ENCODE measurements at regions not wholly inside any gene's neighbourhood (a gene's known extent, or its start where the extent isn't known, plus 50 kb on each side); places are given as distances from the start of the nearest gene placed in this dataset.

DNA sequence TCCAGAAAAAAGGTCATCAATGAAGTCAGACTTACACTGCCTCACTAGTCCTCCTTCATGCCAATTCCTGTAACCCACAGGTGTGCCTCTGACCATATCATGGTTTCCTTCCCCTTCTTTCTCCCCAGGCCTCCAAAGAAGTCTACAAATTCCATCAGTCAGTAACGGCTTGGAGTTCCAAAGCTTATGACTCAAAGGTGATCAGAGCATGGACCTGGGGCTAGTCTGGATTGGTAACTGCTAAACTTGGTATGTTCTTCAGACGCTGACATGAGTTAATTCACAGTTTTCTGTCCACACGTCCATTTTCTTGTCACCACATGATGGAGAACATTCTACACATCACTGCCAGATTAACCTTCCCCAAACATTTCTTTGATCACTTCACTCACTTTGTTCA lies 560.4 kb downstream of the ETNK1 start:
- H3K4me1 Mint-ChIP-seq: no peaks in the 10 kb centered on the region
- no peak overlapping the region for H3K4me3 Mint-ChIP-seq
- Histone ChIP-seq H3K9ac (ENCODE audit: low read length) (no peak overlapping the region), H3K79me2 (ENCODE audit: control insufficient read depth, insufficient read depth, low read length) (no peaks in the 10 kb centered on the region), H3K4me2 (replicated peaks; ENCODE audit: low read depth, low read length, poor library complexity, severe bottlenecking) (no peak overlapping the region), H3K27ac (ENCODE audit: low read length in 2 of 2) (no peak overlapping the region), H3K36me3 (replicated peaks in 1 of 2; ENCODE audit: control extremely low read depth in 1 of 2, control insufficient read depth in 1 of 2, extremely low read depth in 1 of 2, insufficient read depth in 2 of 2, low read length in 1 of 2) (no peaks in the 10 kb centered on the region), H3K9me3 (ENCODE audit: control extremely low read depth in 1 of 3, control insufficient read depth in 2 of 3, insufficient read depth in 1 of 3, low read length in 2 of 3) (no peaks in the 10 kb centered on the region), H3K4me1 (ENCODE audit: control insufficient read depth in 2 of 2, insufficient read depth in 2 of 2, low read length in 2 of 2) (no peaks in the 10 kb centered on the region), H3K27me3 (replicated peaks in 1 of 4; ENCODE audit: control extremely low read depth in 1 of 4, control insufficient read depth in 3 of 4, insufficient read depth in 4 of 4, low read length in 3 of 4) (no peaks in the 10 kb centered on the region), H3K4me3 (ENCODE audit: control extremely low read depth in 1 of 5, extremely low read depth in 1 of 5, insufficient read depth in 1 of 5, low read depth in 2 of 5, low read length in 4 of 5) (no peak overlapping the region), H2AFZ (ENCODE audit: insufficient read depth, low read depth, low read length, poor library complexity, severe bottlenecking) (no peak overlapping the region), H4K20me1 (ENCODE audit: control insufficient read depth, insufficient read depth, low read length, poor library complexity, severe bottlenecking) (no peaks in the 10 kb centered on the region)
- WGBS (ENCODE audit: insufficient coverage): 90% methylated on average over 3 of the region's 3 CpGs
- no peak for ATAC-seq (ENCODE audit: low read depth)
- intact Hi-C loops (cut with micrococcal nuclease): no loop called here
- CTCF ChIA-PET: no interaction called here
- H3K27me3 Mint-ChIP-seq: peaks cover 8% of the 10 kb centered on the region
- no peak for TF ChIP-seq EZH2 (IDR thresholded peaks at IDR 0.05; ENCODE audit: borderline replicate concordance, insufficient read depth, low read depth, low read length, poor library complexity, severe bottlenecking)
- TF ChIP-seq, protein P1, sequence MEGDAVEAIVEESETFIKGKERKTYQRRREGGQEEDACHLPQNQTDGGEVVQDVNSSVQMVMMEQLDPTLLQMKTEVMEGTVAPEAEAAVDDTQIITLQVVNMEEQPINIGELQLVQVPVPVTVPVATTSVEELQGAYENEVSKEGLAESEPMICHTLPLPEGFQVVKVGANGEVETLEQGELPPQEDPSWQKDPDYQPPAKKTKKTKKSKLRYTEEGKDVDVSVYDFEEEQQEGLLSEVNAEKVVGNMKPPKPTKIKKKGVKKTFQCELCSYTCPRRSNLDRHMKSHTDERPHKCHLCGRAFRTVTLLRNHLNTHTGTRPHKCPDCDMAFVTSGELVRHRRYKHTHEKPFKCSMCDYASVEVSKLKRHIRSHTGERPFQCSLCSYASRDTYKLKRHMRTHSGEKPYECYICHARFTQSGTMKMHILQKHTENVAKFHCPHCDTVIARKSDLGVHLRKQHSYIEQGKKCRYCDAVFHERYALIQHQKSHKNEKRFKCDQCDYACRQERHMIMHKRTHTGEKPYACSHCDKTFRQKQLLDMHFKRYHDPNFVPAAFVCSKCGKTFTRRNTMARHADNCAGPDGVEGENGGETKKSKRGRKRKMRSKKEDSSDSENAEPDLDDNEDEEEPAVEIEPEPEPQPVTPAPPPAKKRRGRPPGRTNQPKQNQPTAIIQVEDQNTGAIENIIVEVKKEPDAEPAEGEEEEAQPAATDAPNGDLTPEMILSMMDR (IDR thresholded peaks at IDR 0.05): no peak
- DNase-seq: no peak
- POLR2A ChIA-PET: no interaction called here
- no peaks in the 10 kb centered on the region for H3K9me3 Mint-ChIP-seq (ENCODE audit: insufficient read depth)
- no peak overlapping the region for H3K27ac Mint-ChIP-seq

DNA sequence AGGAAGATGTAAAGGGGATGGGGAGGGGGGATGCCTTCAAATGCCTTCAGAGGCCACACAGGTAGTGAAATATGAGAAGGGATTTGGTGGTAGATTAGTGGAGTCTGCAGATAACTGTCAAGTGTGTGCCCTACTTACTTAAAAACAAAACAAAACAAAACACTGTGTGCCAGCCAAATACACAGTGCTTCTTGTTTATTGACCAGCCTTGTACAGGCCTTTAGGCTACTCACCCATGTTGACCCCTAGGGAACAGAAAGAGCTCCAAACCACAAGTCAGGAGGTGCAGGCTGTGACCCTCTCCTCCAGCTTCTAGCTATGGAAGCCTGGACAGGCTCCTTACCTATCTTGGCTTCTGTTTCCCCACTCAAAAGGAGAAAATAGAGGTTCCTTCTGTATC lies 562.0 kb downstream of the ETNK1 start:
- CTCF ChIA-PET: interaction anchor here (0.9 kb wide), 1 partner anchor 20 kb away, joined by 3 read pairs; no protein-coding TSS in a partner anchor

More for the DNA sequence above, 562.0 kb downstream of the ETNK1 start:
- Histone ChIP-seq H3K36me3 (replicated peaks in 1 of 2; ENCODE audit: control extremely low read depth in 1 of 2, control insufficient read depth in 1 of 2, extremely low read depth in 1 of 2, insufficient read depth in 2 of 2, low read length in 1 of 2) (no peaks in the 10 kb centered on the region), H4K20me1 (ENCODE audit: control insufficient read depth, insufficient read depth, low read length, poor library complexity, severe bottlenecking) (no peaks in the 10 kb centered on the region), H3K27me3 (replicated peaks in 1 of 4; ENCODE audit: control extremely low read depth in 1 of 4, control insufficient read depth in 3 of 4, insufficient read depth in 4 of 4, low read length in 3 of 4) (no peaks in the 10 kb centered on the region), H3K79me2 (ENCODE audit: control insufficient read depth, insufficient read depth, low read length) (no peaks in the 10 kb centered on the region), H3K27ac (ENCODE audit: low read length in 2 of 2) (no peak overlapping the region), H3K4me1 (ENCODE audit: control insufficient read depth in 2 of 2, insufficient read depth in 2 of 2, low read length in 2 of 2) (no peaks in the 10 kb centered on the region), H2AFZ (ENCODE audit: insufficient read depth, low read depth, low read length, poor library complexity, severe bottlenecking) (no peak overlapping the region), H3K4me3 (ENCODE audit: control extremely low read depth in 1 of 5, extremely low read depth in 1 of 5, insufficient read depth in 1 of 5, low read depth in 2 of 5, low read length in 4 of 5) (no peak overlapping the region), H3K9ac (ENCODE audit: low read length) (no peak overlapping the region), H3K9me3 (ENCODE audit: control extremely low read depth in 1 of 3, control insufficient read depth in 2 of 3, insufficient read depth in 1 of 3, low read length in 2 of 3) (no peaks in the 10 kb centered on the region), H3K4me2 (replicated peaks; ENCODE audit: low read depth, low read length, poor library complexity, severe bottlenecking) (no peak overlapping the region)
- ATAC-seq (ENCODE audit: low read depth) (no peak), DNase-seq (no peak)
- no peak for TF ChIP-seq EZH2 (IDR thresholded peaks at IDR 0.05; ENCODE audit: borderline replicate concordance, insufficient read depth, low read depth, low read length, poor library complexity, severe bottlenecking)
- TF ChIP-seq, protein P1 (IDR thresholded peaks at IDR 0.05): no peak
- Mint-ChIP-seq H3K4me3 (no peak overlapping the region), H3K4me1 (no peaks in the 10 kb centered on the region), H3K9me3 (ENCODE audit: insufficient read depth) (no peaks in the 10 kb centered on the region), H3K27ac (no peak overlapping the region), H3K27me3 (peaks cover 5% of the 10 kb centered on the region)
- intact Hi-C loops (cut with micrococcal nuclease): no loop called here
- POLR2A ChIA-PET: no interaction called here

All from B cell (primary cell).